ENCODE measurements at regions not wholly inside any gene's neighbourhood (a gene's known extent, or its start where the extent isn't known, plus 50 kb on each side); places are given as distances from the start of the nearest gene placed in this dataset.

DNA sequence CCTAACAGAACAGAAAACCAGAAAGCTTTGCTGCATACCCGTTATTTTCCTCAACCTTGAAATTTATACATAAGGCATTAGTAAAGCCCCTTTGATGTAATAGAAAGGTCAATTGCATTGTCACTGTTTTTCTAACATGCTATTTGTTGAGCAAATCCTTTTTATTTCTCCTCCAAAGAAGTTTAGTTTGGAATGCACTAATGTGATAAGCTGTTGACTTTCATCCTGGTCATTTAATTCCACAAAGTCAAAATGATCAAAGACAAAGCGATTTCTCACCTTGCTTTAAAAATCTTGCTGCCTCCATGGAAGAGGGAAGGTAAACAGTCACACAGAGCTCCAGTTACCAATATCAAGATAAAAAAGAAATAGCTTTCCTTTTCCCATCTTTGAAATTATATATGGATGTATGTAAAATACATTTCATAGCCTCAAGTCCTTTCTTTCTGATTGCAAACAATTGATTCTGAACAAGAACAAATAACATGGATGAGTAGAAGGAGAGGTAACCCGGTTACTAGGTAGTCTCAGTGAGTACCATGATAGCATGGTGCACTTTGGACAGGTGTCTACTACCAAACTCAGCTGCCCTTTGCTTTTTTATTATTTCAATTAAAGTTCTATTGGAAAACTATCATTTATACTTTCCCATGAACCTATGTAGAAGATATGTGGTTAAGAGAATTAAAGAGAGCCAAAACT is 452.7 kb downstream of the STK39 start:
- Histone ChIP-seq H3K4me3 (ENCODE audit: low read length) (no peak overlapping the region), H3K9me3 (ENCODE audit: control insufficient read depth, insufficient read depth, low read length) (no peaks in the 10 kb centered on the region), H3K36me3 (ENCODE audit: control insufficient read depth, insufficient read depth, low read length) (no peaks in the 10 kb centered on the region), H3K27me3 (ENCODE audit: control insufficient read depth, insufficient read depth, low read length) (no peaks in the 10 kb centered on the region), H3K27ac (ENCODE audit: low read length) (no peak overlapping the region), H3K4me1 (ENCODE audit: control insufficient read depth, insufficient read depth, low read length) (no peaks in the 10 kb centered on the region)
- no peak overlapping the region for H3K4me3 Mint-ChIP-seq
- peaks cover 9 to 31% of the 10 kb centered on the region in 2 donors for H3K27me3 Mint-ChIP-seq (ENCODE audit: low read depth in 2 of 2)
- no peak for DNase-seq
- ATAC-seq: no peak
- no peak overlapping the region for H3K27ac Mint-ChIP-seq
- peaks cover 0 to 2% of the 10 kb centered on the region in 2 donors for H3K9me3 Mint-ChIP-seq
- no peaks in the 10 kb centered on the region for H3K4me1 Mint-ChIP-seq
- intact Hi-C loops (cut with micrococcal nuclease): no loop called here
- 94% methylated on average over 2 of the region's 3 CpGs for WGBS (ENCODE audit: insufficient coverage)
- no peaks in the 10 kb centered on the region for H3K36me3 Mint-ChIP-seq
- TF ChIP-seq CTCF (IDR thresholded peaks at IDR 0.05): no peak

GRCh38 chr2:167793725-167794124 is 453.7 kb downstream of the STK39 start:
- H3K27me3 Mint-ChIP-seq (ENCODE audit: low read depth in 2 of 2): peaks cover 9 to 31% of the 10 kb centered on the region in 2 donors
- no peaks in the 10 kb centered on the region for H3K4me1 Mint-ChIP-seq
- H3K4me3 Mint-ChIP-seq: no peak overlapping the region
- no peak for ATAC-seq
- WGBS (ENCODE audit: insufficient coverage): 93% methylated on average over 3 of the region's 3 CpGs
- H3K9me3 ChIP-seq (ENCODE audit: control insufficient read depth, insufficient read depth, low read length): no peaks in the 10 kb centered on the region
- no peak for DNase-seq
- no peak for TF ChIP-seq CTCF (IDR thresholded peaks at IDR 0.05)
- H3K27me3 ChIP-seq (ENCODE audit: control insufficient read depth, insufficient read depth, low read length): no peaks in the 10 kb centered on the region
- no peak overlapping the region for H3K27ac Mint-ChIP-seq
- H3K36me3 Mint-ChIP-seq: no peaks in the 10 kb centered on the region
- no peaks in the 10 kb centered on the region for H3K4me1 ChIP-seq (ENCODE audit: control insufficient read depth, insufficient read depth, low read length)
- intact Hi-C loops (cut with micrococcal nuclease): no loop called here
- H3K4me3 ChIP-seq (ENCODE audit: low read length): no peak overlapping the region
- no peak overlapping the region for H3K27ac ChIP-seq (ENCODE audit: low read length)
- H3K36me3 ChIP-seq (ENCODE audit: control insufficient read depth, insufficient read depth, low read length): no peaks in the 10 kb centered on the region
- peaks cover 0 to 2% of the 10 kb centered on the region in 2 donors for H3K9me3 Mint-ChIP-seq

DNA sequence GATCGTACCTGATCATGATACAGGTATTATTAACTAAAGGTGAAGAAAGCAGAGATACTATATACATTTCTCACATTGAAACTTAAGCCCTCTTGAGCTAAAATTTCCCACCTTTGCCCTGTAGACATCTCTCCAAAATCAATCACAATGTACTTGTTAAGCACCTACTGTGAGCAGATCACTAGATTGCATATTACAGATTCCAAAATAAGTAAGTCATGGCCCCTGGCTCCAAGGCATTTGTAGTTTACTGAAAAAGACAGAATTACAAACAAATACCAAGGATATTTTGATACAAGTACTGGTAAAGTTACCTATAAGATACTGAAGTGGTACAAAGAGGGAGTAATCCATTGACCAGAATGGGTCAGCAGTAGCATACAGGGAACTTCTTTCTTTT is 455.3 kb downstream of the STK39 start:
- no CpG with 5 or more reads among the region's 1 CpG for WGBS (ENCODE audit: insufficient coverage)
- no peaks in the 10 kb centered on the region for H3K4me1 ChIP-seq (ENCODE audit: control insufficient read depth, insufficient read depth, low read length)
- H3K9me3 Mint-ChIP-seq: peaks cover 0 to 2% of the 10 kb centered on the region in 2 donors
- TF ChIP-seq CTCF (IDR thresholded peaks at IDR 0.05): no peak
- peaks cover 9 to 31% of the 10 kb centered on the region in 2 donors for H3K27me3 Mint-ChIP-seq (ENCODE audit: low read depth in 2 of 2)
- no peak overlapping the region for H3K4me3 Mint-ChIP-seq
- H3K27me3 ChIP-seq (ENCODE audit: control insufficient read depth, insufficient read depth, low read length): no peaks in the 10 kb centered on the region
- H3K4me1 Mint-ChIP-seq: no peaks in the 10 kb centered on the region
- no peak overlapping the region for H3K4me3 ChIP-seq (ENCODE audit: low read length)
- no peak for ATAC-seq
- H3K36me3 ChIP-seq (ENCODE audit: control insufficient read depth, insufficient read depth, low read length): no peaks in the 10 kb centered on the region
- intact Hi-C loops (cut with micrococcal nuclease): no loop called here
- no peak for DNase-seq
- H3K9me3 ChIP-seq (ENCODE audit: control insufficient read depth, insufficient read depth, low read length): no peaks in the 10 kb centered on the region
- no peak overlapping the region for H3K27ac ChIP-seq (ENCODE audit: low read length)
- H3K27ac Mint-ChIP-seq: no peak overlapping the region
- no peaks in the 10 kb centered on the region for H3K36me3 Mint-ChIP-seq
